ENCODE measurements at regions not wholly inside any gene's neighbourhood (a gene's known extent, or its start where the extent isn't known, plus 50 kb on each side); places are given as distances from the start of the nearest gene placed in this dataset.

DNA sequence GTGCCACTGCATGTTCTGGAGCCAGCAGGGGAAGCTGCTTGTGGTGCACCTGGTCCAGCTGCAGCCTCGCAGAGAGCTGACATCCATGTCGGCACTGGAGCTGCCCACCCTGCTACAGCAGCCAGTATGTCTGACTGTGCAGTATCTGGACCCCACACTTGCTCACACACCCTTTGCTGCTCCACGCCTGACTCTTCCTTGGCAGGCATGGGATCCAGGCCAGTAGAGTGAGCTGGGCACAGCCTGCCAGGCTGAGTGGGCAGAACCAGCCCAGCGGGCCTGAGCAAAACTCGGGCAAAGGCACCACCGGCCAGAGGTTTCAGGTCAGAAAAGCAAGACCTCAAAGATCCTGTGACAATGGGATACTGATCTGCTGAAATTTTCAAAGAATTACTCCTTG, 690.1 kb downstream of the STPG2 start:
- no peak for DNase-seq

DNA sequence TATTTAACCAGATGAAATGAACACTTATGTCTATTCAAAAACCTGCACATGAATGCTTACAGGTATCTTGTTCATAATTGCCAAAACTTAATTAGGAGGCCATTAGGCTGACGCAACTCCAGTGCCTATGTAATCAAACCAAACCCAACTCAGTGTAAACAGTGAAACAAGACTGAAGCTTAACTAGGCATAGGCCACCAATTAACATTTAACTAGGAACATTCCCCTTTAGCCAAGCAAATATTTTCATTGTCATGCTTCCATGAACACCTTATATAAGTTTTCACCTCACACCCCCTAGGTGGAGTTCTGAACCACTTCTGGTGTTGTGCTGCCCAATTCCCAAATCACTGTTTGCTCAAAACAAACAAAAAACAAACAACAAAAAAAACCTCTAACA, 686.0 kb downstream of the STPG2 start:
- DNase-seq = no peak

DNA sequence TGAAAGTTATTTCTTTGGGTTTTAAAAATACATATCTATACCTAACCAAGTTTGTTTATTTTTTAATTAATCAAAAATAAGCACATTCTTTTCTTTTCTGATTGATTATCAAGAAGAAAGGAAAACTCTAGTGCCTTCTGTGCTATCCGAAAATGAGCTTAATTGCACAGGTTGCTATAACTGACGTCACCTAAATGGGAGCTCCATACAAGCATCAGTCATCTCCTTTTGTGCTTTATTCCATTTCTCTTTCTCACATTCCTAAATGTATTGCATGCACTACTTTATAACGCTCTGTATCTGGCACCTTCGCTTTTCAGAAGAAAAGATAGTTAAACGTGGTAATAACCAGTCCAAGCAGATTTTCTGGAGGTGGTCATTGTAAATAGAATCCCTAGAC, 675.0 kb downstream of the STPG2 start:
- DNase-seq = no peak

DNA sequence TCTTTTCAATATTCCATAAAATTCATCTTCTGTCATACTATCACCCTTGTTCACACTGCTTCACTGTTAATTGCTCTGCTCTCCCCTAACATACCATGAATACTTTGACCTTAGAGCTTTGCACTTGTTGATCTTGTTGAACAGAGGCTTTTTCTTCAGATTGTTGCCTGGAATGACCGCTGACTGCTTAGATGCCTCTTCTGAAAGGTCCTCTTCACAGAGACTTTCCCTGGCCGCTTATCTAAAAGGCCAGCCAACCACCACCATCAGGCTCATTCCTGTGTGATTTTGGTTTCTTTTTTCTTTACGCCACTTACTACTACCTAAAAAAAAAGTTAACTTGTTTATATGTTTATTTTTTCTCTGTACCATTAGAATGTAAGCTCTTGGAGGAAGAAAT, 667.7 kb downstream of the STPG2 start:
- DNase-seq = no peak

DNA sequence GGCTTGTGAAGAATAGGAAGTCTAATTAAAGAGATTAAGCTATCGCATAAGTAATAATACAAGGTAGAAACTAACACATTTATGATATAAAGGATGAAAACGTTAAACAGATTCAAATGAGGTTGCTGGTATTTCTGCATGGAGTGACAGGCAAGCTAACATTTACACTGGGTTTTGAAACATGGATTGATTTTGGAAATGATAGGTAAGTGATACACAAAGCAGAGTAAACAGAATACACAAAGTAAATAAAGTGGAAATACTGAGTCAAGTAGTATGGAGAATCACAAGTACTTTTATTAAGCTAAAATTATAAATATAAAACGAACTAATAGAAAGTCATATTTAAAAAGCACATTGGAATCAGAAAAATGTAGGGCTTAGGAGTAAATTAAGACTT, 665.3 kb downstream of the STPG2 start:
- DNase-seq = no peak

DNA sequence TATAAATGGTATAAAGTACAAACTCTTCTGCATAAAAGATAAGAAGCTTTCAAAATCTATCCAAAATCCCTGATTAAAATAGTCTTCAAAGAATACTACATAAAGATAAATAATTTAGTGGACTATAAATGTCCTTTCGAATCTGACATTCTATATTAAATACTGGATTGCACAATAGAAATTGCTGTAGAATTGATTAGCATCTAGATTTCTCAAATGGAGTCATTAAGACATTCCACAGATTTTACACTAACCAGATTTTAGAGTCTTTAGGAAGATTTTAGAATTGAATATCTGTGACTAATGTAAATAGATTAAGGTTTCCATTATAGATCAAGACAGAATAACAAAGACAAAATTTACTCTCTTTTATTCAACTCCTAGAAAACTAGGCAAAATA, 663.9 kb downstream of the STPG2 start:
- DNase-seq = no peak

DNA sequence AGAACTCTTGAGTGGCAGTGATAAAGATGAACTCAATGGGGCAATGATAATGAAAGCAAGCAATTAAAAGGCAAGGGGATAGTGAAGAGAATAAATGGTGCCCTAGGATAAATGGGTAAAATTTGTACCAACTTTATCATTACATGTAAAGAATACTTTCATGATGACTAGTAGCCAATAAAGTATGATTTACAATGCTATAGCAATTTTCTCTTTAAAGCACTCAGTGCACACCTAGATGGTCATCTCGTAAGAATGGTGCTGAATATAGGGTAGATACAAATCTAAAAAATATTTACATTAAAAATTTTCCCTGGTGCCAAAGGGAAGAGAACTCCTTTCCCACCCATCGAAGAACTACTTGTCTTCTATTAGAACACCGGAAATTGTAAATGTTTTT, 651.4 kb downstream of the STPG2 start:
- DNase-seq = no peak

DNA sequence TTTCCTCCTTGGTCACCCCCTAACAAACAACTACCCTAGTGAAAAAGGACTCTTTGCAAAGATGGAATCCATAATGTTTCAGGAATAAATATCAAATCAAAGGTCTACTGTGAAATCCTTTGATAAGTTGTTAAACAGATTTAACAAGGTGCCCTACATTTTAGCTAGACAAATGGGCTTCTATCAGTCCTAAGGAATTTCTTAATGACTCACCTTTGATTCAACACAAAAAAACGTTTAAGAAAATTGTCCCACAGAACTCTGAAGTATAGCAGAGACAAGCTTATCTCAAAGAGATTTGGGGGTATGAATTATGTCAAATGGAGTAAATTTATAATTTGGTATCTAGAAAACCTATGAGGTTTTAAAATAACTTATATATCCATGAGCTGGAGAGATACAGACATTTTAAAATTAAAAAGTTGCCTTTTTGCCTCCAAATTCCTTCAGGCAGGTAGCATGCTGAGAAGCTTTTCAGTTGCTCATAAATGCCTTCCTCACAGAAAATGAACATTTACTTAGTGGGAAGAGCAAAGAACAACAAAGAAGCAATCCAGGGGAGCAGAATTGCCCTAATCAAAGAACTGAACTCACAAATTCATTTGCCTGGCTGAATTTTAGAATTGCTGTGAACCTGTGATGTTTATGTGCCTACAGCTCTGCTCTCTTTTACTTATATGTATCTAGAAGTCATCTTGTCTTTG, 649.3 kb downstream of the STPG2 start:
- DNase-seq = peak in 1 of 2 experiments; percentile 1

DNA sequence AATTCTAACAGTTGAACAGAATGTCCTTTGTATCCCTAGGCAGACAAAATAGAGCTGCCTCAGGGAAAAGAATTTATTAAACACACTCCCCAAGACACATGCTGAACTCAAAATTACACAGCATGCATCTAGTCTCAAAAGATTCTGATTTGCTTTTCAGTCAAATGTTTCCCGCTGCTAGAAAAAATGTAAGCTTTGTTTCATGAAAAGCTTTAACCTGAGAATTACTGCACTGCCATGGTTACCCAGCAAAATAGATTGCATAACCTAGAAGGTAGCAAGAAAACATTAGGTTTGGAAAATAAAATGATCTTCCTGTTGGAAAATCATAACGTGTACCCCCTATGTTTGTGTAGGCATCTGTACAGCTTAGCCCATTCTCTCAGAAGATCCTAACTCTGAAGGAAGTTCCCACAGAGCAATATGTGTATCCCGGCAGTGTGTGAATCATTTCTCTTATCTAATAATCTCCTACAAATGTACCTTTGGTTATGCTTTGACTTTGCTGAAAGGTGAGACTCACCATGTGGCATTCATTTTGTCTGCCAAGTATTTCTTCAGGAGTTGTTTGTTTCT, 646.9 kb downstream of the STPG2 start:
- no peak for DNase-seq

DNA sequence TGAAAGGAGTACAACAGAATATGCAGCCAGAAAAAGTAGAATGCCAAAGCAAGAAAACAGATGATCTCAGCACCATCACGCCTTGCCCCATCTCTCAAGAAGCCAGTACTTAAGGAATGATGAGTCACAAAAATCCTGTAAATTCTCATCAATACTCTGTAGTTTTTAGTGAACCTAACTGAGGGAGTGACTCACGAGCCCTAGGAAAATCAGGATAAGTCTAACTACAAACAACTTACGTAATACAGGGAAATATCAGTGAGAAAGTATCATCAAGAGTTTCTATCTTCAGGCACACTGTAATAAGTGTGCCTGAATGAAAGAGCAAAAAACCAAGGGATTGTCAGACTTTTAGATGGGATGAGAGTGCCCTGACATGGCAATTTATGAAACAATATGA, 644.4 kb downstream of the STPG2 start:
- no peak for DNase-seq

DNA sequence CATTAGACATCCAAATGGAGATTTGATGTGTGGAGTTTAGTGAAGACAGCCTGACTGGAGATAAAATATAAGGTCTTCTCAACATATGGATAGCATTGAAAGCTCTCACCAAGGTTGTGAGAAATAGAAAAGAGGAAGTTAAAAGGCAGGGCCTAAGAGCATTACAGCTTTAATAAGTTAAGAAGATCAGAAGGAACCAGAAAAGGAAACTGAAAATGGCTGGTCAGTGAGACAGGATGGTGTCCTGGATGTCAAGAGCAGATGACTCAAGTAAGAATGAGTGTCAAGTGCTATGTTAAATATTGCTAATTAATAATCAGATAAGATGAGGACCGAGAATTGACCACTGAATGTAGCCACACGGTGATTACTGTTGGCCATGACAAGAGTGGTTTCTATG, 642.9 kb downstream of the STPG2 start:
- DNase-seq = no peak

DNA sequence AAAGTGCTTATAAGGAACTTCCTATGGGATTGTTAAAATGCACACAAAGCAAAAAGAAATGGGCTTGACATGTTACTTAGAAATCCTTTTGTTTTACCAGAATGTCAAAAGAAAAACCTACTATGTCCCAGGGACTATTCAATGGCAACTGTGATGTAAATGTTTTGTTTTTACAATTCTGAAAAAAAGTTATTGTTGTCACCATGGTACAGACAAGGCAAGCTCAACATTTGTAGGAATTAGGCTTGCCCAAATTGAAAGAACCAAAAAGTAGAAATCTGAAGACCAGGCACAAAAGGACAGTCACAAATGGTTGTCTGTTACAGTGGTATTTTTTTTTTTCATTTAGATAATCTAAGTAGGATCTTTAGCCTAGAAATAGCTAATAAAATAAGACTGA, 638.6 kb downstream of the STPG2 start:
- no peak for DNase-seq

DNA sequence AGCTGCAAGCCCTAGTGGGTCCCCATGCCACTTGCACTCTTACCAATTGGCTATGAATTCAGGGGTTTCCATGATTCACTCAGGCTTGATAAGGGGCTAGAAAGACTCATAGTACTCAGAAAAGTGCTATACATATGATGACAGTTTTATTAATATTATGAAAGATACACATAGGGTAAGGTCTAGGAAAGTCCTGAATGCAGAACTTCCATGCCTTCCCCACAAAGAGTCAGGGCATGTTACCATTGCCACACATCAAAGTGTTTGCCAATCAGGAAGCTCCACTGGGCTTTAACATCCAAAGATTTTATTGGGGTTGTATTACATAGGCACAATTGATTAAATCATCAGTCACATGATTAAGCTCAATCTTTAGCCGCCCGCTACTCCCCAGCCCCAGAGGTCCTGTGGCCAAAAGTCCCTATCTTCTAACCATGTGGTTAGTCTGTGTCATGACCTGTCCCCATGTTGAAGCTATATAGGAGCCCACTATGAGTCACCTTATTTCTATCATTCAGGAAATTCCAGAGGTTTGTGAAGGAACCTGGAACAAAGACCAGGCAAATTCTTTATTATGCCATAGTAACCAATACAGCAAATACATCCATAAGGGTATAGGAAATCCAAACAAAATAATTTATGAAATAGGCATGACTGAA, 635.6 kb downstream of the STPG2 start:
- DNase-seq = peak in 1 of 2 experiments; percentile 19

All from SW 1271 (cell line).